ENCODE measurements at regions not wholly inside any gene's neighbourhood (a gene's known extent, or its start where the extent isn't known, plus 50 kb on each side); places are given as distances from the start of the nearest gene placed in this dataset.

DNA sequence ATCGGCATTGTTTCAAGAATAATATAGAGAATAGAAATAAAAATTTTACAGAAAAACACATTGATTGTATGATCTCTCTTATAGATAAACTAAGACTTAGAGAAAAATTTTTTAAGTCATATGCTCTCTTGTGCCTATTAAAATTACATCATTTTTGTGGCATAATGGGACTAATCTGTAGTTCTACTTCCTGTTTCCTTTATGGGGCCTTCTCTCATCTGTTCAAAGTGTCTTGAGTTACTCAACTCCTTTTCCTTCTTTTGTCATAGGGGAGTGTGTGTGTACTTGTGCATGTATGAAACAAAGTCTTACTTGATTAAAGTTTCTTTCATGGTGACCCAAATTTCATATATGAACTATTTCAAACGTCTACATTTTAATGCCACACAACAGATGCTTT lies 1448.9 kb upstream of the TENM3 start:
- in situ Hi-C loops (cut with HindIII; ENCODE audit: extremely low pct_ligation_motif_present, low pct_unique_long_range_greater_than_20kb), result no loop called here
- BruUV-seq (replicated peaks), result no TSS peak
- H2AFZ ChIP-seq (ENCODE audit: low read length), result no peak overlapping the region
- 0% methylated on average over 2 of the region's 2 CpGs for WGBS (ENCODE audit: low lambda C conversion rate)
- H3K4me1 ChIP-seq (ENCODE audit: insufficient read depth, low read length), result no peaks in the 10 kb centered on the region
- no peak for ATAC-seq
- no peaks in the 10 kb centered on the region for H3K36me3 ChIP-seq (replicated peaks in 1 of 2; ENCODE audit: control insufficient read depth in 1 of 2, insufficient read depth in 2 of 2, low read length in 2 of 2)
- no peak for DNase-seq (ENCODE audit: low spot score)
- H3K27ac ChIP-seq (ENCODE audit: extremely low read length, insufficient read depth, low read length), result no peak overlapping the region
- no peaks in the 10 kb centered on the region; a peak in 1 of 5 replicates for H3K27me3 ChIP-seq (ENCODE audit: control insufficient read depth in 1 of 2, insufficient read depth in 2 of 2, low read length in 2 of 2)
- H3K9me3 ChIP-seq (ENCODE audit: low read length), result no peaks in the 10 kb centered on the region
- no peak overlapping the region for H3K4me2 ChIP-seq (ENCODE audit: low read depth, low read length)
- ChIA-PET CTCF (ENCODE audit: low intra/inter-chr PET ratio, low total read pairs) (no interaction called here), POLR2A (no interaction called here)
- H3K9ac ChIP-seq (ENCODE audit: insufficient read depth, low read depth, low read length), result no peak overlapping the region
- H3K79me2 ChIP-seq (ENCODE audit: insufficient read depth, low read length), result no peaks in the 10 kb centered on the region
- no peak for FAIRE-seq
- no peaks in the 10 kb centered on the region for H4K20me1 ChIP-seq (ENCODE audit: insufficient read depth, low read length)
- intact Hi-C loops (cut with micrococcal nuclease; ENCODE audit: unreplicated experiment), result no loop called here
- H3K4me3 ChIP-seq (replicated peaks in 1 of 3; ENCODE audit: insufficient read depth in 1 of 3, low read depth in 2 of 3, low read length in 3 of 3), result no peak overlapping the region
- no peak for TF ChIP-seq SKI (IDR thresholded peaks at IDR 0.05; ENCODE audit: partially characterized antibody)
- TF ChIP-seq ZNF326 (CRISPR knock-in tag; IDR thresholded peaks at IDR 0.05; ENCODE audit: borderline replicate concordance), result no peak
- TF ChIP-seq RAD21 (CRISPR knock-in tag; IDR thresholded peaks at IDR 0.05), result no peak
- TF ChIP-seq, protein P1, sequence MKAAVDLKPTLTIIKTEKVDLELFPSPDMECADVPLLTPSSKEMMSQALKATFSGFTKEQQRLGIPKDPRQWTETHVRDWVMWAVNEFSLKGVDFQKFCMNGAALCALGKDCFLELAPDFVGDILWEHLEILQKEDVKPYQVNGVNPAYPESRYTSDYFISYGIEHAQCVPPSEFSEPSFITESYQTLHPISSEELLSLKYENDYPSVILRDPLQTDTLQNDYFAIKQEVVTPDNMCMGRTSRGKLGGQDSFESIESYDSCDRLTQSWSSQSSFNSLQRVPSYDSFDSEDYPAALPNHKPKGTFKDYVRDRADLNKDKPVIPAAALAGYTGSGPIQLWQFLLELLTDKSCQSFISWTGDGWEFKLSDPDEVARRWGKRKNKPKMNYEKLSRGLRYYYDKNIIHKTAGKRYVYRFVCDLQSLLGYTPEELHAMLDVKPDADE (CRISPR knock-in tag; IDR thresholded peaks at IDR 0.05), result no peak
- TF ChIP-seq, protein P2, sequence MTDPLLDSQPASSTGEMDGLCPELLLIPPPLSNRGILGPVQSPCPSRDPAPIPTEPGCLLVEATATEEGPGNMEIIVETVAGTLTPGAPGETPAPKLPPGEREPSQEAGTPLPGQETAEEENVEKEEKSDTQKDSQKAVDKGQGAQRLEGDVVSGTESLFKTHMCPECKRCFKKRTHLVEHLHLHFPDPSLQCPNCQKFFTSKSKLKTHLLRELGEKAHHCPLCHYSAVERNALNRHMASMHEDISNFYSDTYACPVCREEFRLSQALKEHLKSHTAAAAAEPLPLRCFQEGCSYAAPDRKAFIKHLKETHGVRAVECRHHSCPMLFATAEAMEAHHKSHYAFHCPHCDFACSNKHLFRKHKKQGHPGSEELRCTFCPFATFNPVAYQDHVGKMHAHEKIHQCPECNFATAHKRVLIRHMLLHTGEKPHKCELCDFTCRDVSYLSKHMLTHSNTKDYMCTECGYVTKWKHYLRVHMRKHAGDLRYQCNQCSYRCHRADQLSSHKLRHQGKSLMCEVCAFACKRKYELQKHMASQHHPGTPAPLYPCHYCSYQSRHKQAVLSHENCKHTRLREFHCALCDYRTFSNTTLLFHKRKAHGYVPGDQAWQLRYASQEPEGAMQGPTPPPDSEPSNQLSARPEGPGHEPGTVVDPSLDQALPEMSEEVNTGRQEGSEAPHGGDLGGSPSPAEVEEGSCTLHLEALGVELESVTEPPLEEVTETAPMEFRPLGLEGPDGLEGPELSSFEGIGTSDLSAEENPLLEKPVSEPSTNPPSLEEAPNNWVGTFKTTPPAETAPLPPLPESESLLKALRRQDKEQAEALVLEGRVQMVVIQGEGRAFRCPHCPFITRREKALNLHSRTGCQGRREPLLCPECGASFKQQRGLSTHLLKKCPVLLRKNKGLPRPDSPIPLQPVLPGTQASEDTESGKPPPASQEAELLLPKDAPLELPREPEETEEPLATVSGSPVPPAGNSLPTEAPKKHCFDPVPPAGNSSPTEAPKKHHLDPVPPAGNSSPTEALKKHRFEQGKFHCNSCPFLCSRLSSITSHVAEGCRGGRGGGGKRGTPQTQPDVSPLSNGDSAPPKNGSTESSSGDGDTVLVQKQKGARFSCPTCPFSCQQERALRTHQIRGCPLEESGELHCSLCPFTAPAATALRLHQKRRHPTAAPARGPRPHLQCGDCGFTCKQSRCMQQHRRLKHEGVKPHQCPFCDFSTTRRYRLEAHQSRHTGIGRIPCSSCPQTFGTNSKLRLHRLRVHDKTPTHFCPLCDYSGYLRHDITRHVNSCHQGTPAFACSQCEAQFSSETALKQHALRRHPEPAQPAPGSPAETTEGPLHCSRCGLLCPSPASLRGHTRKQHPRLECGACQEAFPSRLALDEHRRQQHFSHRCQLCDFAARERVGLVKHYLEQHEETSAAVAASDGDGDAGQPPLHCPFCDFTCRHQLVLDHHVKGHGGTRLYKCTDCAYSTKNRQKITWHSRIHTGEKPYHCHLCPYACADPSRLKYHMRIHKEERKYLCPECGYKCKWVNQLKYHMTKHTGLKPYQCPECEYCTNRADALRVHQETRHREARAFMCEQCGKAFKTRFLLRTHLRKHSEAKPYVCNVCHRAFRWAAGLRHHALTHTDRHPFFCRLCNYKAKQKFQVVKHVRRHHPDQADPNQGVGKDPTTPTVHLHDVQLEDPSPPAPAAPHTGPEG (CRISPR knock-in tag; IDR thresholded peaks at IDR 0.05), result no peak
- TF ChIP-seq SATB2 (CRISPR knock-in tag; IDR thresholded peaks at IDR 0.05), result no peak
- no peak for TF ChIP-seq GZF1 (CRISPR knock-in tag; IDR thresholded peaks at IDR 0.05)
- TF ChIP-seq, protein P3, sequence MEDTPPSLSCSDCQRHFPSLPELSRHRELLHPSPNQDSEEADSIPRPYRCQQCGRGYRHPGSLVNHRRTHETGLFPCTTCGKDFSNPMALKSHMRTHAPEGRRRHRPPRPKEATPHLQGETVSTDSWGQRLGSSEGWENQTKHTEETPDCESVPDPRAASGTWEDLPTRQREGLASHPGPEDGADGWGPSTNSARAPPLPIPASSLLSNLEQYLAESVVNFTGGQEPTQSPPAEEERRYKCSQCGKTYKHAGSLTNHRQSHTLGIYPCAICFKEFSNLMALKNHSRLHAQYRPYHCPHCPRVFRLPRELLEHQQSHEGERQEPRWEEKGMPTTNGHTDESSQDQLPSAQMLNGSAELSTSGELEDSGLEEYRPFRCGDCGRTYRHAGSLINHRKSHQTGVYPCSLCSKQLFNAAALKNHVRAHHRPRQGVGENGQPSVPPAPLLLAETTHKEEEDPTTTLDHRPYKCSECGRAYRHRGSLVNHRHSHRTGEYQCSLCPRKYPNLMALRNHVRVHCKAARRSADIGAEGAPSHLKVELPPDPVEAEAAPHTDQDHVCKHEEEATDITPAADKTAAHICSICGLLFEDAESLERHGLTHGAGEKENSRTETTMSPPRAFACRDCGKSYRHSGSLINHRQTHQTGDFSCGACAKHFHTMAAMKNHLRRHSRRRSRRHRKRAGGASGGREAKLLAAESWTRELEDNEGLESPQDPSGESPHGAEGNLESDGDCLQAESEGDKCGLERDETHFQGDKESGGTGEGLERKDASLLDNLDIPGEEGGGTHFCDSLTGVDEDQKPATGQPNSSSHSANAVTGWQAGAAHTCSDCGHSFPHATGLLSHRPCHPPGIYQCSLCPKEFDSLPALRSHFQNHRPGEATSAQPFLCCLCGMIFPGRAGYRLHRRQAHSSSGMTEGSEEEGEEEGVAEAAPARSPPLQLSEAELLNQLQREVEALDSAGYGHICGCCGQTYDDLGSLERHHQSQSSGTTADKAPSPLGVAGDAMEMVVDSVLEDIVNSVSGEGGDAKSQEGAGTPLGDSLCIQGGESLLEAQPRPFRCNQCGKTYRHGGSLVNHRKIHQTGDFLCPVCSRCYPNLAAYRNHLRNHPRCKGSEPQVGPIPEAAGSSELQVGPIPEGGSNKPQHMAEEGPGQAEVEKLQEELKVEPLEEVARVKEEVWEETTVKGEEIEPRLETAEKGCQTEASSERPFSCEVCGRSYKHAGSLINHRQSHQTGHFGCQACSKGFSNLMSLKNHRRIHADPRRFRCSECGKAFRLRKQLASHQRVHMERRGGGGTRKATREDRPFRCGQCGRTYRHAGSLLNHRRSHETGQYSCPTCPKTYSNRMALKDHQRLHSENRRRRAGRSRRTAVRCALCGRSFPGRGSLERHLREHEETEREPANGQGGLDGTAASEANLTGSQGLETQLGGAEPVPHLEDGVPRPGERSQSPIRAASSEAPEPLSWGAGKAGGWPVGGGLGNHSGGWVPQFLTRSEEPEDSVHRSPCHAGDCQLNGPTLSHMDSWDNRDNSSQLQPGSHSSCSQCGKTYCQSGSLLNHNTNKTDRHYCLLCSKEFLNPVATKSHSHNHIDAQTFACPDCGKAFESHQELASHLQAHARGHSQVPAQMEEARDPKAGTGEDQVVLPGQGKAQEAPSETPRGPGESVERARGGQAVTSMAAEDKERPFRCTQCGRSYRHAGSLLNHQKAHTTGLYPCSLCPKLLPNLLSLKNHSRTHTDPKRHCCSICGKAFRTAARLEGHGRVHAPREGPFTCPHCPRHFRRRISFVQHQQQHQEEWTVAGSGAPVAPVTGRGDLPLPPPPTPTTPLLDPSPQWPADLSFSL (CRISPR knock-in tag; IDR thresholded peaks at IDR 0.05), result no peak
- TF ChIP-seq DR1 (CRISPR knock-in tag; IDR thresholded peaks at IDR 0.05), result no peak
- no peak for TF ChIP-seq ZNF615 (CRISPR knock-in tag; IDR thresholded peaks at IDR 0.05; ENCODE audit: borderline replicate concordance)
- TF ChIP-seq NFE2 (CRISPR knock-in tag; IDR thresholded peaks at IDR 0.05), result no peak

Measured in HepG2 (cell line).